ENCODE measurements at regions not wholly inside any gene's neighbourhood (a gene's known extent, or its start where the extent isn't known, plus 50 kb on each side); places are given as distances from the start of the nearest gene placed in this dataset.
"Not testable (repeated sequence)": the region's sequence is repeated elsewhere in the genome, so short reads cannot be mapped to it uniquely, and the experiment has no call there.

GRCh38 chrX:4059893-4060292, 346.4 kb upstream of the PRKX start:
- no peak for DNase-seq

GRCh38 chrX:4043951-4044350, 330.5 kb upstream of the PRKX start:
- no peak for DNase-seq

- DNase-seq = no peak
These were observed 322.4 kb upstream of the PRKX start for GRCh38 chrX:4035874-4036273.

GRCh38 chrX:4028151-4028550, 314.7 kb upstream of the PRKX start:
- DNase-seq = no peak

GRCh38 chrX:4005281-4005680, 291.8 kb upstream of the PRKX start:
- no peak for DNase-seq

- DNase-seq = no peak
These were observed 291.4 kb upstream of the PRKX start for GRCh38 chrX:4004822-4005221.

GRCh38 chrX:3994315-3994714, 280.9 kb upstream of the PRKX start:
- no peak for DNase-seq

GRCh38 chrX:3990569-3990968, 277.1 kb upstream of the PRKX start:
- DNase-seq = no peak

GRCh38 chrX:3972104-3972858, 258.8 kb upstream of the PRKX start:
- not testable (repeated sequence) for DNase-seq

GRCh38 chrX:3968749-3969148, 255.3 kb upstream of the PRKX start:
- no peak for DNase-seq

GRCh38 chrX:3963980-3964379, 250.5 kb upstream of the PRKX start:
- DNase-seq = no peak

- DNase-seq = no peak
These were observed 249.3 kb upstream of the PRKX start for GRCh38 chrX:3962511-3963311.

GRCh38 chrX:3960952-3961351, 247.5 kb upstream of the PRKX start:
- no peak for DNase-seq

GRCh38 chrX:3951859-3952258, 238.4 kb upstream of the PRKX start:
- DNase-seq = no peak

- DNase-seq = no peak
These were observed 236.9 kb upstream of the PRKX start for GRCh38 chrX:3950373-3950772.

GRCh38 chrX:3943965-3944364, 230.5 kb upstream of the PRKX start:
- DNase-seq = no peak

- DNase-seq = no peak
These were observed 226.7 kb upstream of the PRKX start for GRCh38 chrX:3940000-3940610.

GRCh38 chrX:3938587-3938986, 225.1 kb upstream of the PRKX start:
- DNase-seq = no peak

- not testable (repeated sequence) for DNase-seq
These were observed 221.7 kb upstream of the PRKX start for GRCh38 chrX:3935196-3935595.

GRCh38 chrX:3920424-3921017, 207.1 kb upstream of the PRKX start:
- not testable (repeated sequence) for DNase-seq

GRCh38 chrX:3919668-3920423, 206.4 kb upstream of the PRKX start:
- not testable (repeated sequence) for DNase-seq

GRCh38 chrX:3914813-3915212, 201.4 kb upstream of the PRKX start:
- not testable (repeated sequence) for DNase-seq
